Neural crest cell (in vitro differentiated cells): ENCODE measurements at regions not wholly inside any gene's neighbourhood (a gene's known extent, or its start where the extent isn't known, plus 50 kb on each side); places are given as distances from the start of the nearest gene placed in this dataset.

Experiments used
- DNase-seq: peaks from one replicate; pipeline ENCODE4 v3.0.0; 2021; ENCODE audit warnings: low read depth, mixed read lengths, low spot score
- H3K27ac Mint-ChIP-seq: one replicate; pipeline ENCODE4 v1.8.0; 2021; ENCODE audit warnings: mild to moderate bottlenecking, mixed read lengths; ENCODE audit not compliant: unreplicated experiment
- H3K27me3 Mint-ChIP-seq: 2 replicates; pipeline ENCODE4 v1.8.0; 2021; ENCODE audit warnings: low read depth, mild to moderate bottlenecking, mixed read lengths
- H3K36me3 Mint-ChIP-seq: 2 replicates; pipeline ENCODE4 v1.8.0; 2021; ENCODE audit warnings: low read depth, mild to moderate bottlenecking, mixed read lengths
- H3K4me1 Mint-ChIP-seq: 2 replicates; pipeline ENCODE4 v1.8.0; 2021; ENCODE audit warnings: mixed read lengths
- H3K4me3 Mint-ChIP-seq: one replicate; pipeline ENCODE4 v1.8.0; 2021; ENCODE audit warnings: mild to moderate bottlenecking, mixed read lengths
- H3K9me3 Mint-ChIP-seq: 2 replicates; pipeline ENCODE4 v1.8.0; 2021; ENCODE audit warnings: mixed read lengths
- TF ChIP-seq, protein P1 (sequence below): fragments of 200-600 bp; sonication (generic); conservative IDR thresholded peaks from 2 replicates; pipeline ENCODE4 v1.5.0; 2021; ENCODE audit warnings: antibody characterized with exemption, mild to moderate bottlenecking

- no peak overlapping the region for H3K4me3 Mint-ChIP-seq
- H3K36me3 Mint-ChIP-seq, result no peaks in the 10 kb centered on the region
- H3K27ac Mint-ChIP-seq, result no peak overlapping the region
Observed at GRCh38 chr13:69595181-69595580, 512.4 kb upstream of the ATXN8OS start.

DNA sequence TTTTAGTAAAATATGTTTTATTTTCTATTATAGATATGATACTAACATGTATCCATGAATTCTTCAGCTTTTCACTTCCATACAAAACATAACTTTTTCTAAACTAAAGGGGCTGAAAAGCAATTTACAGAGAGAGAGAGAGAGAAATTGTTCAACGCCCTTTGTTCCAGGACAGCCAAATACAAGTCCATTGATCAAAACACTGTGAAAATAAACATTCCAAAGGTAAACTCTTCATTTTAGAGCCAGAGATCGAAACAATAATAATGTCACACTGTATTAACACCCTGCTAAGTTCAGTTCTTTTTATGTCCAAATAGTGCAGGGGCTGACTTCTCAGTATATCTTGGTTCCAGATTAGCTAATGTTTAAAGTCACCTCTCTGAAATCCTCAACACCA lies 516.2 kb upstream of the ATXN8OS start:
- Mint-ChIP-seq H3K36me3 (no peaks in the 10 kb centered on the region), H3K4me1 (no peaks in the 10 kb centered on the region), H3K27me3 (no peaks in the 10 kb centered on the region), H3K4me3 (no peak overlapping the region), H3K27ac (no peak overlapping the region), H3K9me3 (no peaks in the 10 kb centered on the region)
- TF ChIP-seq, protein P1, sequence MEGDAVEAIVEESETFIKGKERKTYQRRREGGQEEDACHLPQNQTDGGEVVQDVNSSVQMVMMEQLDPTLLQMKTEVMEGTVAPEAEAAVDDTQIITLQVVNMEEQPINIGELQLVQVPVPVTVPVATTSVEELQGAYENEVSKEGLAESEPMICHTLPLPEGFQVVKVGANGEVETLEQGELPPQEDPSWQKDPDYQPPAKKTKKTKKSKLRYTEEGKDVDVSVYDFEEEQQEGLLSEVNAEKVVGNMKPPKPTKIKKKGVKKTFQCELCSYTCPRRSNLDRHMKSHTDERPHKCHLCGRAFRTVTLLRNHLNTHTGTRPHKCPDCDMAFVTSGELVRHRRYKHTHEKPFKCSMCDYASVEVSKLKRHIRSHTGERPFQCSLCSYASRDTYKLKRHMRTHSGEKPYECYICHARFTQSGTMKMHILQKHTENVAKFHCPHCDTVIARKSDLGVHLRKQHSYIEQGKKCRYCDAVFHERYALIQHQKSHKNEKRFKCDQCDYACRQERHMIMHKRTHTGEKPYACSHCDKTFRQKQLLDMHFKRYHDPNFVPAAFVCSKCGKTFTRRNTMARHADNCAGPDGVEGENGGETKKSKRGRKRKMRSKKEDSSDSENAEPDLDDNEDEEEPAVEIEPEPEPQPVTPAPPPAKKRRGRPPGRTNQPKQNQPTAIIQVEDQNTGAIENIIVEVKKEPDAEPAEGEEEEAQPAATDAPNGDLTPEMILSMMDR, result no peak
- DNase-seq, result no peak

More at GRCh38 chr13:69595181-69595580, 512.4 kb upstream of the ATXN8OS start:
- Mint-ChIP-seq H3K9me3 (no peaks in the 10 kb centered on the region), H3K27me3 (peaks cover 3% of the 10 kb centered on the region), H3K4me1 (no peaks in the 10 kb centered on the region)
- TF ChIP-seq, protein P1, result no peak
- DNase-seq, result no peak

DNA sequence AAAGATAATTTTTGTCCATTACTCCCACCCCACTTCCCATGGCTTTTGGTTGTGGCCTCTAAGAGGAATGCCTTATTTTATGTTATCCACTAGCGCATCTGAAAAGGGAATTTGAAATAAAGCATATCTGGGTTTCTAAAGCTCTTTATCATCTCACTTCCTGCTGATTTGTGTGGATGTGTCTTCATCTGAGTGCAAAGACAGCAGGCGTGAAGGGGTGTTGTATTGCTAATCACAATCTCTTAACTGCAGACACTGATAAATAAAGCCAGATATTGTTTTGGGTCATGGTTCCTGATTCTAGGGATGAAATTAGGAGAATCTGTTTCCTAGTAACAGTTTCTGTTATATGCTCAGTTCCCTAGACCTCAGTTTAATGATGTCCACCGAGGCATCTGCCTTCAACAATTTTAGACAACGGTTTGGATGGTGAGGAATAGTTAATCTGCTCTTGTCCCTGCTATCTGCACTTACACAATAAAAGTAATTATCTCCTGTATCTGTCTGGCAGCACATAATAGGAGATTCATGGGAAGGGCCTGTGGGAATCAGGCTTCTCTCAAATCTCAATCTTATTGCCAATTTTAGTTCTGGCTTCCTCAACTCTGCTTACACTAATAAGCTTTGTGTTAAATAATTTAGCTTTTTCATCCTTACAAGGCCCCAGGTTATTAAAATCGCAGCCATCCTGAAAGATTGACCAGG lies 517.9 kb upstream of the ATXN8OS start:
- no peaks in the 10 kb centered on the region for H3K36me3 Mint-ChIP-seq
- H3K4me3 Mint-ChIP-seq, result no peak overlapping the region
- H3K9me3 Mint-ChIP-seq, result no peaks in the 10 kb centered on the region
- no peaks in the 10 kb centered on the region for H3K4me1 Mint-ChIP-seq
- no peak for DNase-seq
- no peaks in the 10 kb centered on the region for H3K27me3 Mint-ChIP-seq
- no peak overlapping the region for H3K27ac Mint-ChIP-seq
- TF ChIP-seq, protein P1, result no peak

GRCh38 chr13:69585656-69586055 lies 522.0 kb upstream of the ATXN8OS start:
- H3K36me3 Mint-ChIP-seq, result no peaks in the 10 kb centered on the region
- no peak overlapping the region for H3K4me3 Mint-ChIP-seq
- H3K9me3 Mint-ChIP-seq, result no peaks in the 10 kb centered on the region
- H3K4me1 Mint-ChIP-seq, result no peaks in the 10 kb centered on the region
- DNase-seq, result no peak
- no peaks in the 10 kb centered on the region for H3K27me3 Mint-ChIP-seq
- H3K27ac Mint-ChIP-seq, result no peak overlapping the region
- TF ChIP-seq, protein P1, result peak; percentile 42

DNA sequence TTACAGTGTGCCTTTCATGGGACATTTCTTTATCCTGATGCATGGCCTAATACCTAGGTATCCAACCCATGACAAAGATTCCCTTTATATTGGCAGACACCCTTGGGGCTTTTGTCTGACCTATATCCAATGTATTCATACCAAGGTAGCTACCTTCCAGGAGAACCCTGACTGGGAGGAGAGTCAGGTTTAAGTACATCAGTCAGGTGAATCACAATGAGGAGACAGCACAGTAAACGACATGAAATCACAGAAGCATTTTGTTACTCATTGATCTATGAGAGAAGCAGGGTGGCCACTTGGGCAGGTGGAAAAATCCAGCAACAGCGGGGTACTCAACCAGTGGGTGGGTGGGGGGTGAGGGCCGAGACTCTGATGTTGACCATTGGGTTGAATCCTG lies 527.4 kb upstream of the ATXN8OS start:
- peaks cover 4% of the 10 kb centered on the region for H3K9me3 Mint-ChIP-seq
- no peak overlapping the region for H3K4me3 Mint-ChIP-seq
- no peaks in the 10 kb centered on the region for H3K27me3 Mint-ChIP-seq
- DNase-seq, result no peak
- no peak overlapping the region for H3K27ac Mint-ChIP-seq
- no peaks in the 10 kb centered on the region for H3K4me1 Mint-ChIP-seq
- TF ChIP-seq, protein P1, result no peak
- no peaks in the 10 kb centered on the region for H3K36me3 Mint-ChIP-seq
